HG03558 (cell line): ENCODE measurements at regions not wholly inside any gene's neighbourhood (a gene's known extent, or its start where the extent isn't known, plus 50 kb on each side); places are given as distances from the start of the nearest gene placed in this dataset.
"Not testable (repeated sequence)": the region's sequence is repeated elsewhere in the genome, so short reads cannot be mapped to it uniquely, and the experiment has no call there.

Source experiments
- ATAC-seq: cut with Tn5 transposase; IDR thresholded peaks from one replicate; pipeline ENCODE4 v1.9.1; 2021; ENCODE audit warnings: moderate number of reproducible peaks; ENCODE audit not compliant: unreplicated experiment; ENCODE audit errors: extremely low read depth

DNA sequence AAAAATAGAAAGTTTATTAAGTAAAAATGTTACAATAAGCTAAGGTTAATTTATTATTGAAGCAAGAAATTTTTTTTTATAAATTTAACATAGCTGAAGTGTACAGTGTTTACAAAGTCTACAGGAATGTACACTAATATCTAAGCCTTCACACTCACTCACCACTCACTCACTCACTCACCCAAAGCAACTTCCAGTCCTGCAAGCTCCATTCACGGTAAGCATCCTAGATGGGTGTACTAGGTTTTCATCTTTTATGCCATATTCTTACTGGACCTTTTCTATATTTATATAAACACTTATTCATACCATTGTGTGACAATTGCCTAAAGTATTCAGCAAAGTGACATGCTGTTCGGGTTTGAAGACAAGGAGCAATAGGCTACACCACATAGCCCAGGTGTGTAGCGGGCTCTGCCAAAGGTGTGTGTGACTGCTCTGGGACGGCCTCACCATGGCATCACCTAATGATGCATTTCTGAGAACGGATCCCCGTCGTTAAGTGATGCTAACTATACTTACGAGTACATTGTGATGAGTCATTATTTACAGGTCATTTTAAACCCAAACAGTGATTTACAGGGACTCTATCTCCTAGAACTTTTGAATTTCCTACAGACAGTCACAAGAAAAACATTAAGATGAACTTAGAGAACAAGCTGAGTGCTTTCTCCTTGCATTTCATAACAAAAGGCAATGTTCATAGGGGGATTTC, 76.3 kb upstream of the ID2 start:
- no peak for ATAC-seq

DNA sequence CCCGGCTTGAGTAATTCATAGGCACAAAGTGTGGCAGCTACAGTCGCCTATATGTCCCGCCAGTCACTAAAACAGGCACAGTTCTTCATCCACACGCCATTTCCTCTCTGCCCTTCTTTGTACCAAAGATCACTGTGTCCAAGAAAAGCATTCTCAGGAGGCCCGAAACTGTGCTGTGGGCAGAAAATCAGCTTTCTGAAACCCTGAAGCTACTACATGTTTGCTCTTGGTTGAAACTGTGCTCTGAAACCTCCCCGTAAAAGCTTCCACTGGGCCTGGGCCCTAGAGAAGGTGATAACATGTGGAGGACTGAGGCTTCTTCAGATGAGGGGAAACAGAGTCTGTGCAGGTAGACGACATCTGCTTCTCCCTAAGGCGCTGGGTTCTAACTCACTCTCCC, 75.6 kb upstream of the ID2 start:
- ATAC-seq = peak; percentile 82

DNA sequence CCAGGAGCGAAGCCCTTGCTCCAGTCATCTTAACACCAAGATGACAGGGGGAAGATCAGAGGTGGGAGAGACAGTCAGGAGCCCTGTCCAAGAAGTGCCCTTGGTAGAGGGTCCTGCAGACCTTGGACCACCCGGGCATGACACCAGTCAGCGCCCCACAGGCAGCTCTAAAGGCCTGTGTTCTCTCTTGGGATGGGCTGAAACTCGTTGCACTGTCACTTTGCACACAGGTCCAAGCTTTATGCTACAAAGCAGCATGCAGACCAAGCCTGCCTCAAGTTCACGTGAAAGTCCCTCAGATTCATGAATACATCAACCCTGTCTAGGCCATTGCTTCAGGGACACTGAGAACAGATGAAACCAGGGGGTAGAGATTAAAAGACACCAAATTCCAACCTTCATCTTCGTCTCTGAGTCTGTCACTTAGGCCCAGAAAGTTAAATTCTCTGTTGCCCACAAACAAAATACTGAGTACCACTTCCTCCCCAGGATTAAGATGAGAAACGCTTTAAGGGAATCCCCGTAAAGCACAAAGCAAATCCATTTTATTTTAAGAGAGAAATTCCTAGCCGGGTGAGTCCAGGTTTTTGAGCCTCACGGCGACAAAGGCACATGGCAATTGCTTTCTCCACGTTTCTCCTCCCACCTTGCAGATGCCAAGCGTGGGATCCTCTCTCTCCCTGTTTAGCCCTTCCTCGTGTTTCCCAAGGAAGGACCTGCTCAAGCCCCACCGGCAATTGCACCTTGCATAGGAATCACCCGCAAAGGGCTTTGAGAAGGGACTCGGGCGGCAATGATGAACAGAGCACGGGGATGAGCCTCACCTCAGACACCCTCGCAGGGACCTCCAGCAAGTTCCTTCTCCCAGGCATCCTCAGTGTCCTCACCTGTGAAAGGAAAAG, 75.0 kb upstream of the ID2 start:
- ATAC-seq = no peak

DNA sequence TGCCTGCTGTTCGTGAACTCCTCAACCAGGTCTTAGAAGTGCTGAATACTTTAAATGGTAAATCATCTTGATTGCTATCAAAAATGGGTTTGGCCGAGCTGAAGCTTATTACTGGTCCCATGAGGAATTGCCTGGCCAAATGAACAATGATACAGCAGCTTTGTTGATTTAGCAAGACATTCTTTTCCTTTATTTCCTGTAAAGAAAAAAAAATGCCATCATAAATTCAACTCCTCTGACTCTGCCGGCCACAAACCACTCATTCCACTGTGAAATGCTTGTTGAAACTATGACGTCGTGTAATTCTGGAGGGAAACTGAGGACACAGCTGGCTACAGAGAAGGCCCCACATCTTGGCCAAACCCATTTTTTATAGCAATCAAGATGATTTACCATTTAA, 74.2 kb upstream of the ID2 start:
- no peak for ATAC-seq

DNA sequence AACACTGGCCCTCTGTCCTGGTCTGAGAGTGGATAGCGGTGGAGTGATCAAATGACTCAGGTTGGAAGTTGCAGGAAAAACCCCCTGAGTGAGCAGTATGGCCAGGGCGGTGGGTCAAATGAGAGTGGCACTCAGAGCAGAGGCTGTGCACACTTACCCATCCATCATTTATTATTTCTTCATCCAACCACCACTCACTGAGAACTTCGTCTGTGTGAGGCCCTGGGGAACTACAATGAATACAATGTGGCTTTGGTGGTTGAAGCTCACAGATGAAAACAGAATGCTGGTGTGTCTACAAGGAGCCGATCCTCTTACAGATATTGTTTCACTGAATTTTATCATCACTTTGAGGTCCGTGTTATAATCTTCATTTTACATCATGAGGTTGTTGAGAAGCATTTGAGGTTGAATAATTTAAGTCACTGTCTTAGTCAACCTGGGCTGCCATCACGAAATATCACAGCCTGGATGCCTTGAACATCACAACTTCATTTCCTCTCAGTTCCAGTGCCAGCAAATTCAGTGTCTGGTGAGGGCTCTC, 73.4 kb upstream of the ID2 start:
- no peak for ATAC-seq

DNA sequence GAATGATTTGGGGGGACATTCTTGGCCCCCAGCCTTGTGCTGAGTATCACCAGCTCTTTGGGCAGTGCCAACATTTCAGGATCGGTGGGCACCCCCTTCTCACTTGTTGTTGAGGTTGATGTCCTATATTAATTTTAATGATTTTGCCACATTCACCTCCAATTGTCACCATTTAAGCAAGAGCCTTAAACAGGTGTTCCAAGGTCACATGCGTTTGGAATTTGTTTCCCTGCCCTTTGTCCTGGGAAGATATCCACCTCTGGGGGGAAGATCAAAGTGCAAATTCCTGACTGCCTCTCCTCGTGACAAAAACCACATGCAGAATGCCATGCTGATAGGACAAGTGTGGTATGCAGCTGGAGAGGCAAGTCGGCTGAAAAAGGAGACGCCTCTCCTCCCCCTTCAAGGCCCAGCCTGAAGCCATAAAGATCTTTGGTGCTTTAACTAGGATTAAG, 72.5 kb upstream of the ID2 start:
- ATAC-seq = no peak

DNA sequence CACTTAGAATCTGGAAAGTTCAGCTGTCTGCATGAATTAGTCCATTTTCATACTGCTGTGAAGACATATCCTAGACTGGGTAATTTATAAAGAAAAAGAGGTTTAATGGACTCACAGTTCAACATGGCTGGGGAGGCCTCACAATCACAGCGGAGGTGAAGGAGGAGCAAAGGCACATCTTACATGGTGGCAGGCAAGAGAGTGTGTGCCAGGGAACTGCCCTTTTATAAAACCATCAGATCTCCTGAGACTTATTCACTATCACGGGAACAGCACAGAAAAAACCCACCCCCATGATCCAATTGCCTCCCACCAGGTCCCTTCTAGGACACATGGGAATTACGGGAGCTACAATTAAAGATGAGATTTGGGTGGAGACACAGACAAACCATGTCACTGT, 71.1 kb upstream of the ID2 start:
- not testable (repeated sequence) for ATAC-seq

DNA sequence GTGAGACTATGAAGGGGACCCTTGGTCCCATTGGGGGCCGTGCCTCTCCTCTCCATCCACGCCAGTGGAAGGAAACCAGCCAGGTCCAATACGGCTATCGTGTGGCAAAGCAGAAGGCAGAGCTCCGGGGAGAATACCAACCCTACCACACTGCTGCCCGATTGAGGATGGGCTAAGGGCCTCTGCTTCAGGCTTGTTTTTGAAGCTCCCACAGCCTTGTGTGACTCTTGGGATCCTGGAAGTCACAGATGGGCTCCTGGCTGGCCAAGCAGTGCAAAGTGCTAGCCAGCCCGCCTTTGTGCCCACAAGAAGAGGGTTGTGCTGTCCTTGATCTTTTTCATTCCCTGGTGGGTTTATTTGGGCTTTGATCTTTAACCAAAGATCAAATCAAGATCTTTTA, 70.6 kb upstream of the ID2 start:
- ATAC-seq = no peak

DNA sequence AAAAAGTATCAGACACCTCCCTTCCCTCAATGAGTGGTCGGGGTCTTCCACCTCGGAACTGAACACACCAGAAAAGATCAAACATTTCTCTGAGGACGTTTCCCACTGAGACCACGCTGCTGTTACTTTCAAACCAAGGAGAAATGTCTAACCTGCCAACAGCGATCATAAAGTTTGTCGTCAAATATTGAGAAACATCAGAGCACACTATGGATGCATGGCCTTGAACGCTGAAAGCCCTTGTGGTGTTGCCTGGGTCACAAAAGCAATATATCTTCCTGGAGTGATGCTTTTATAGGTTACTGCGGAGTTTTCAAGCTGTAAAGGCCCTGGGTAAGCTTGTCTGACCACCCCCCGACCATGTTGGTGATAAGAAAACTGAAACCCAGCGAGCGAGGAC, 70.2 kb upstream of the ID2 start:
- ATAC-seq = no peak

DNA sequence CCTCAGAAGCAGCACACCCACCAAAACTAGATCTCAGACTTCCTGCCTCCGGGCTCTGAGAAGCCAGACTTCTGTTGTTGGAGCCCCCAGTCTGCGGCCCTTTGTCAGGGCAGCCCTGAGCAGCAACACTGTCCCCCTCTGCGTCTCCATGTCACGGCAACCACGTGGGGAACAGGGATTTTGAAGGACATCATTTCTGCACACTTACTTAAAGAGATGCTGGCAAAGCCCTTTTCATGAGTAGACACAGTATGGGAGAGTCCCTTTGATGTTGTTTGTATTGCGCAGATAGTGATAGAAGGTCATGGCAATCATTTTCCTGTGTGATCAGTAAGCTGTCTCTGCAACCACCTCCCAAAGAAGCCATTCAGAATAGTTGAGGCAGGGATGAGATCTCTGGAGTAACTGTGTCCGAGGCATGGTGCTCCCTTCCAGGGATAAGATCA, 69.1 kb upstream of the ID2 start:
- ATAC-seq = no peak

DNA sequence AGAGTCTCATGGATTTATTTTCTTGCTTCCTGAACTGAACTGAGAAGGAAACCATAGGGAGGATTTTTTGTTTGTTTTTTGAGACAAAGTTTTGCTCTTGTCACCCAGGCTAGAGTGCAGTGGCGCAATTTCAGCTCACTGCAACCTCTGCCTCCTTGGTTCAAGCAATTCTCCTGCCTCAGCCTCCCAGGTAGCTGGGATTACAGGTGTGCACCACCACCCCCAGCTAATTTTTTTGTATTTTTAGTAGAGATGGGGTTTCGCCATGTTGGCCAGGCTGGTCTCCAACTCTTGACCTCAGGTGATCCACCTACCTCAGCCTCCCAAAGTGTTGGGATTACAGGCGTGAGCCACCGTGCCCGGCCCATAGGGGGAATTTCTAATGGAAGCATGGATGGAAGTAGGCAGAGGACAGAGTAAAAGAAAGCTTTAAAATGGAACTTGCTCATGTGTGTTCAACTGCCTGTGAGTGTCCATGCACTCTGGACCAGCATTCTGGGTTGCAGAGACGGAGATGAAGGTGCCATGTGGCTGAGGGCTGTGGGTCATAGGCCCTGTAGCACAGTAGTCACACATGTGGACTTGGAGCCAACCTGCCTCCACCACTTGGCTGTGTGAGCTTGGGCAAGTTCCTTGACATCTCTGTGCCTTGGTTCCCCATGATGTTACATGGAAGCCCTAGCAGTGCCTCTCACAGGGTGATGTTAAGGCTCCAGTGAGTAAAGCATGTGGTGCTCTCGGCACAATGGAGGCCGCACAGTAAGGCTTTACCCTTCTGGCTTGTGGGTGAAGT, 68.5 kb upstream of the ID2 start:
- not testable (repeated sequence) for ATAC-seq

DNA sequence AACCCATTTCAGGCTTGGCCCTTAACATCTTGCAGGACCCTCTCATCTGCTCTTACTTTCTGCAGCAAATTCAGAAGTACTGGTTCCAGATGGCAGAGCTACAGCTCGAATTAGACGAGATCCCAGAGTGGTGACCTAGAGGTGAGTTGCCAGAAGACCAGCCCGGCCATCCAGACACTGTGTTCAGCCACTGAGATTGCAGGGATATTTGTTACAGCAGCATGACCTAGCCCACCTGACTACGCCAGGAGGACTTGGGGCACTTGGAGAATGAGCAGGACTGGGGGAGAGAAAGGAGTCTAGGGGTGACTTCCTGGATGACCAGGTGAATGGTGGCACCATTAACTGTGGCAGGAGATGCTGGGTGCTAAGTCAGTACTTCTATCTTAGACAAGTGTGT, 67.2 kb upstream of the ID2 start:
- no peak for ATAC-seq

DNA sequence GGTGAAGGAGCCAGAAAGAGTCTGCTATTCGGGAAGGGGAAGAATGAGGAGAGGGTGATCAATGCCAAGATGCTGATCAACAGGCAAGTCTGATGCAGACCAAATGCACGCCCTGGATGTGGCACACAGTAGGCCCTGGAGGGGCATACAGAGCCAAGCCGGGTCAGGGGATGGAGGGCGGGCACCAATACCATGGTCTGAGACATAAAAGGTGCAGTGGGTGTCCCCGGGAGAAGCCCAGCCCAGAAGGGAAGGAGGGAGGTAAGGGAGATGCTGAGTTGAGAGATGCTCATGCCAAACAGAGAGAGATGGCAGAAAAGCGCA, 66.6 kb upstream of the ID2 start:
- ATAC-seq = no peak

DNA sequence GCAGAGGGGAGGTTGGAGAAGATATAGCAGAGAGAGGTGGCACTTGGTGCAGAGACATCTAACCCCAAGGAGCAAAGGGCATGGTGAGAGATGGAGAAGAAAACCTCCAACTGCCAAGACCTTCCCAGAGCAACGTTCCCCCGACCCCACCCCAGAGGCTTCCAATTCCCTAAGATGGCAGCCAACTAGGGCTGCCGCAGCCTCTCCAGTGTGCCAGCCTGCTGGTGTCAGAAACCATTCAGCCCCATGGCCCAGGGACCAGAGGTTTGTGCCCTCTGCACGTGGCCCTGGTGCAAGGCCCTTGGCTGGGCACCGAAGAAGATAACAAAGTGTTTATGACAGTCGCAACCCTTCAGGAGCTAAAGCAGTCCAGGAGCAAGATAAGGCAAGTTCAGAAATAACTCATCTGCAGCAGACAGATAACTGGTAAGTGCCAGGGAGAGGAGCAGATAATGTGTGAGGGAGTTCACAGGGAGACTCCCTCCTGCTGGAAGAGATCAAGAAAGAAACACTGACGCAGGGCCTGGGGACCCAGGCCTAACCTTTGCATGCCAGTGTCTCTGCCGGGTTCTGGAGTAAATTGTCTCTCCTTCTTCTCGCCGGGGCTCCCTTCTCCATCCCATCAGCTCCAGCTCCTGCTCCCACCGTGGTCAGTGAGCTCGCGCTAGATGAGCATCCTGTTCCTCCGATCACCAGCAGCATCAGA, 66.1 kb upstream of the ID2 start:
- no peak for ATAC-seq

DNA sequence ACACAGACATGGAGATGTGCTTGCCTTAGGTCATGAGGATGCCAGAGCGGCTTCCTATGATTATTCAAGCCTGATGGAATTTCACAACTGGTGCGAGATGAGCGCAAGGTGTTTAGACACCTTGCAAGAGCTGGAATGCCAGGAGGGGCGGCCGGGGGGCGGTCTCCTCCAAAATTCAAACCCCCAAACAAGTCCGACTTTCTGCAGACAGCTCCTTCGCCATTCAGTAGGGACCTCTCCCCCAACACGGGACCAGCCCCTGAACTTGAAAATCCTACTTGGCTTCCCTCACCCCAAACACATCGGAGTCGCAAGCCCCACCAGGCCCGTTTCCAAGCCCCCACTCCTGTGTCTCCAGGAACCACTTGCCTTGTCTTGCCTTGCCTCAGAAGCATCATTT, 64.8 kb upstream of the ID2 start:
- no peak for ATAC-seq

DNA sequence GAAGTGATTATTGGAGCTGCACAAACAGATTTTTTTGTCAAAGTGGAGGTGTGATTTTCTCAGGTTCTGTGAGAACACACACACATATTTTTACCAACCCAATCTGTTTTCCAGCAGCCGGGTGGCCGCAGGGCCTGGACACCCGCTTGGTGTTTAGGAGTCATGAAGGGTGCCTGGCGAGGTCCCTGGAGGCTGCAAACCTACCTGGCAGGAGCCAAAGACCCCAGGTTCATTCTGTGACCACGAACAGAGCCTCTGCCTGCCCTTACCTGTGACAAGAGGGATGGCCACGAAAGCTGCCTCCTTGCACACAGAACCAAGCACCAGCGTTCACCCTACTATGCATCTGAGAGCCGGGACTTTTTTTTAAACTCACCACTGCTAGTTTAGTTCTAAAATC, 64.3 kb upstream of the ID2 start:
- no peak for ATAC-seq

DNA sequence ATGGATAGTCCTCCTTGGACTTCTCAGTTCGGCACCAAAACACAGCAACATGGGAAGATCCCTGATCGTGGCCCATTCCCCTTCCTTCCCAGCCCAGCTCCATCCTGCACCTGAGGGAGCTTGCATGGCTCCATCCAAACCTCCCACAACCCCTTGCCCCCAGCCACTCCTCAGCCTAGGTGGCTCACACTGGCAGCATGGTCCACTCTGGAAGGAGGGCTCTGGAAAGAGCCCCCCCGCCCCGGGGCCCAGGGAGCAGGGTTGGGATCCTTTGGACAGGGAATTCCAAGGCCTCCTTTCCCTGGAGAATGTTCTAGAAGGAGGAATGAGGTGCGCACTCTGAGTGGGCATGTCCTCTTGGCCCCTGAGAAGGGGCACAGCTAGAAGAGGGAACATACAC, 62.8 kb upstream of the ID2 start:
- no peak for ATAC-seq

DNA sequence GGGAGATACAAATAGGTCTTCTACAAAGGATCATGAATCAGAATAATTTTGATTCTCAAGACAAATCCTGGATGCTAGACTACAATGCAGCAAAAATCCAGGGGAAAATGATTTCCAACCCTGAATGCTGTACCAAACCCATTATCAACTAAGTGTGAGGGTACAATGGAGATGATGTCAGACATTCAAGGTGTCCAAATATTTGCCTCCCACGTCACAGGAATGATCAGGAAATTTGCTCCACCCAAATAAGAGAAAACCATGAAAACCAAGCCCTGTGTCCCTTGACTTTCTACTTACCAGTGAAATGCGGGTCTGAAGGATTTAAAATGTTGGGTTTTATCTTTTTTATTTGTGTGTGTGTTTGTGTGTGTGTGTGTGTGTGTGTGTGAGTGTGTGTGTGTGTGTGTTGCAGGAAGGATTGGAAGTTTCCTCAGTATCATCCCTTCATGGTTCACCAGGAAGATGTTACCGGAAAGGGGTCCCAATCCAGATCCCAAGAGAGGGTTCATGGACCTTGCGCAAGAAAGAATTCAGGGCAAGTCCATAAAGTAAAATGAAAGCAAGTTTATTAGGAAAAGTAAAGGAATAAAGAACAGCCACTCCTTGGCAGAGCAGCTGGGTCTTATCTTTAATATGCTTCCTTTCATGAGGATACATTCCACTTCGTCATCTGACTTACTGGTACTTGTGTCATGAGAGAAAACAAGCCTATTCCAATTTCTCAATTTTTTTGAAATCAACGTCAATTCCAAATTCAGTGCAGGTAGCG, 61.1 kb upstream of the ID2 start:
- no peak for ATAC-seq

DNA sequence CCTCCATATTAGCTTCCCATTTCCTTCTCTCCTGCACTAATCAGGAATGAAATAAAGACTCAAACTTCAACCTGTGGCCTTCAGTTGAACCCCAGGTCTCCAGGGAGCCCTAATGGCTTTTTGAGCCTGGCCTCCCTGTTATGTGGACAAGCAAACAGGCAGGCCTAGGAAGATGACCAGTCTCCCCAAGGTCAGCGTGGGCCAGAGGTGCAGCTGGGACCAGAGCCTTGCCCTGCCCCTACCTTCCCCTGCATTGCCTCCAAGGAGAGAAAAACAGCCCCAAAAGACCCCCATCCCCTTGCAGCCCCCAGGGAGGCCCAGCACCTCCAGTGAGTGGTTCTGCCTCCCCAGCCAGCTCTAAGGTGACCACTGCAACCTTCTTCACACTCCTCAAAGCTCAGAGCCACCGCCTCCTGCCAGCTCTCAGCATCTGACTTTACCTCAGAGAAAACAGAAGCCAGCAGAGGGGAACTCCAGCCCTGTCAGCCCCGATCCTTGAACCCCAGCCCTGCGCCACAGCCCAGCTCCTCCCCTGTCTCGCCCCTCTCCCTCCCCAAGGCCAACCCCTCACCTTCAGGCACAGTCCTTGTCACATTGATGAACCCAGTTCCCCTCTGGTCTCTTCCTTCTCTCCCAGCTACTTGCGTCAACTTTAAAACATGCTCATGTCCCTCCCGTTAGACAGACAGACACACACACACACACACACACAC, 59.5 kb upstream of the ID2 start:
- ATAC-seq = no peak
